ENCODE measurements at regions not wholly inside any gene's neighbourhood (a gene's known extent, or its start where the extent isn't known, plus 50 kb on each side); places are given as distances from the start of the nearest gene placed in this dataset.

DNA sequence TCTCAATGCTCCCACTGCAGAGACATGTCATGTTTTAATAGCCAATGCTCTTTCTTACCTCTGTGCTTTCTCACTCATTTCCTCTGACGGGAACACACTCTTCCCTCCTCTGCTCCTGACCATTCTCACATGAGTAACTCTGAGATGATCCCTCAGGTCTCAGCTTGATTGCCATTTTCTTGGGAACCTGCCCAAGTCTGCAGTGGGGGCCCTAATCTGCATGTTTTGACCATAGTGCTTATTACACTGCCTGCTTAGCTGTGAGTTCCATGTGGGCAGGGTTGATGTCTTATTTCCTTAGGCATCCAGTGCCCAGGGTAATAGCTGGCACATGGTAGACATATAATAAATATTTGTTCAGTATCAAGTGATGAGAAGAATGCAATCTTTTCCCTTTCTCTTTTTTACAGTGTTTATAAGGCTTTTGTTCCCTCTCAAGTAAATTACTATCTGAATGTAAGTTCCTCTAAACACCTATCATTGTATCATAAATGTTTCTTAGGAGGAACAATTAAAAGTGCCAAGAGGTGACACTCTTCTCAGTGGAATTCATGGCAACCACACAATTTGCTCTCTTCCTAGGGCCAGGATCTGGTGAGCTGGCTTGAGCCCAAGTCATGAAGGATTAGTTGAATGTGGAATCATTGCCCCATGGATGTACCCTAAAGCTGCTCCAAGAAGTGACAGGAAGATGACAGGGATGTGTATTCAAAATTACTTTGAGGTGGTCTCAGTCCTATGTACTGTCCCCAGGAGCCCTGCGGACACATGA lies 485.4 kb upstream of the USP24 start:
- TF ChIP-seq, protein P1, sequence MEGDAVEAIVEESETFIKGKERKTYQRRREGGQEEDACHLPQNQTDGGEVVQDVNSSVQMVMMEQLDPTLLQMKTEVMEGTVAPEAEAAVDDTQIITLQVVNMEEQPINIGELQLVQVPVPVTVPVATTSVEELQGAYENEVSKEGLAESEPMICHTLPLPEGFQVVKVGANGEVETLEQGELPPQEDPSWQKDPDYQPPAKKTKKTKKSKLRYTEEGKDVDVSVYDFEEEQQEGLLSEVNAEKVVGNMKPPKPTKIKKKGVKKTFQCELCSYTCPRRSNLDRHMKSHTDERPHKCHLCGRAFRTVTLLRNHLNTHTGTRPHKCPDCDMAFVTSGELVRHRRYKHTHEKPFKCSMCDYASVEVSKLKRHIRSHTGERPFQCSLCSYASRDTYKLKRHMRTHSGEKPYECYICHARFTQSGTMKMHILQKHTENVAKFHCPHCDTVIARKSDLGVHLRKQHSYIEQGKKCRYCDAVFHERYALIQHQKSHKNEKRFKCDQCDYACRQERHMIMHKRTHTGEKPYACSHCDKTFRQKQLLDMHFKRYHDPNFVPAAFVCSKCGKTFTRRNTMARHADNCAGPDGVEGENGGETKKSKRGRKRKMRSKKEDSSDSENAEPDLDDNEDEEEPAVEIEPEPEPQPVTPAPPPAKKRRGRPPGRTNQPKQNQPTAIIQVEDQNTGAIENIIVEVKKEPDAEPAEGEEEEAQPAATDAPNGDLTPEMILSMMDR (IDR thresholded peaks at IDR 0.05; ENCODE audit: insufficient read depth, low read length, poor library complexity, severe bottlenecking), result no peak
- Histone ChIP-seq H3K36me3 (ENCODE audit: control insufficient read depth, insufficient read depth, low read length) (no peaks in the 10 kb centered on the region), H3K4me3 (replicated peaks; ENCODE audit: low read depth, low read length) (no peak overlapping the region), H3K27me3 (replicated peaks; ENCODE audit: control insufficient read depth, insufficient read depth, low read length) (no peaks in the 10 kb centered on the region; the same call in 1 of the 2 replicates)
- DNase-seq (ENCODE audit: extremely low read depth, insufficient read length), result no peak

DNA sequence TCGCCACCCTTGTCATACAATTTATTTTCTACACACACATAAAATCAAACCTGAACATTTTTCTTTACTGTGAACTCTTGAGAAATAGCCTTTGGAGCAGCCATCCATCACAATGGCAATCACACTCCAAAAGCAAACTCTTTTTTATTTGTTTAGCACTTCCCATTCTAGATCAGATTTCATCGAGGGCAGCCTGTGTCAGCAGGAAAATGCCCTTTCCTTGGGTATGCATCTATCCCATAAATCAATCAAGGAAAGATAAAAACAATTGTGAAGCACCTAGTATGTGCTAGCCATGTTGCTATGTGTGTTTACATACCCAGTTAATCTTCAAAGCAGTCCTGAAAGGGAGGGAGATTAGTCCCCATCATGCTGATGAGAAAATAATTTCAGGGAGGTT lies 484.1 kb upstream of the USP24 start:
- no peaks in the 10 kb centered on the region for H3K36me3 ChIP-seq (ENCODE audit: control insufficient read depth, insufficient read depth, low read length)
- TF ChIP-seq, protein P1 (IDR thresholded peaks at IDR 0.05; ENCODE audit: insufficient read depth, low read length, poor library complexity, severe bottlenecking), result no peak
- no peaks in the 10 kb centered on the region; the same call in 1 of the 2 replicates for H3K27me3 ChIP-seq (replicated peaks; ENCODE audit: control insufficient read depth, insufficient read depth, low read length)
- no peak for DNase-seq (ENCODE audit: extremely low read depth, insufficient read length)
- no peak overlapping the region for H3K4me3 ChIP-seq (replicated peaks; ENCODE audit: low read depth, low read length)

DNA sequence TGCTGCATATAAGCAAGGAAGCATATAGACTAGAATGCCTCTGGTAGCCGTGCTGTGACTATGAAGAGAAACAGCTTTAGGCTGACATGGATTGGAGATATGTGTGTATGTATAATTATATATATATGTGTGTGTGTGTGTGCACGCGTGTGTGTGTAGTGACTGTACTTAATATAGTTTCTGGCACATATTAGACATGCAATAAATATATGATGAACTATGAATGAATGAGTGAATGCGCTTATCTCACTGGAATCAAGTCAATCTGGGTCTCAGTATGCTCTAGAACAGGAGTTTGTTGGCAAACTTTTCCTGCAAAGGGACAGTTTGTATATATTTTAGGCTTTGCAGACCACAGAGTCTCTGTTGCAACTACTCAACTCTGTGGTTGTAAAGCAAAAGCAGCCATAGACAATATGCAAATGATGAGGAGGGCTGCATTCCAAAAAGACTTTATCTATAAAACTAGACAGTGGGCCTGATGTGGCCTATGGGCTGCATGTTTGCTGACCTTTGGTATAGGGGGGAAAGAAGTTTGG lies 482.9 kb upstream of the USP24 start:
- Histone ChIP-seq H3K27me3 (replicated peaks; ENCODE audit: control insufficient read depth, insufficient read depth, low read length) (no peaks in the 10 kb centered on the region), H3K4me3 (replicated peaks; ENCODE audit: low read depth, low read length) (no peak overlapping the region), H3K36me3 (ENCODE audit: control insufficient read depth, insufficient read depth, low read length) (no peaks in the 10 kb centered on the region)
- DNase-seq (ENCODE audit: extremely low read depth, insufficient read length), result no peak
- TF ChIP-seq, protein P1 (IDR thresholded peaks at IDR 0.05; ENCODE audit: insufficient read depth, low read length, poor library complexity, severe bottlenecking), result no peak

DNA sequence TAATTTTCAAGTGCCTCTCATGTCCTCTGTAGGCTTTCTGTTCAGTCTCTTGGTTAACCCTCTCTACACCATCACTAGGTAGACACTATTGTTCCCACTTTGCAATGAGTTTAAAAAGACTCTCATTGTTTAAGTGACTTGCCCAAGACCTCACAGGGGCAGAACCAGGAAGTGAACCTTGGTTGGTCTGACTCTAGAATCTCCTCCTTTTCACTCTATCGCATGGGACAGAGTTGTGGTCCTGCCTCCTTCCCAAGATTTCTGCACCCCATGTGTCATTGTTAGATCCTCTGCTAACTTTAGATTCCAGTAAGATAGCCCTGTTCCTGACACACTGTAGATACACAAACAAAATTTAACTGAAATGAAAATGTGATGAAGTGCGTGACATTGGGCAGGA lies 481.7 kb upstream of the USP24 start:
- no peak overlapping the region for H3K4me3 ChIP-seq (replicated peaks; ENCODE audit: low read depth, low read length)
- no peaks in the 10 kb centered on the region for H3K27me3 ChIP-seq (replicated peaks; ENCODE audit: control insufficient read depth, insufficient read depth, low read length)
- TF ChIP-seq, protein P1 (IDR thresholded peaks at IDR 0.05; ENCODE audit: insufficient read depth, low read length, poor library complexity, severe bottlenecking), result no peak
- H3K36me3 ChIP-seq (ENCODE audit: control insufficient read depth, insufficient read depth, low read length), result no peaks in the 10 kb centered on the region
- DNase-seq (ENCODE audit: extremely low read depth, insufficient read length), result no peak

DNA sequence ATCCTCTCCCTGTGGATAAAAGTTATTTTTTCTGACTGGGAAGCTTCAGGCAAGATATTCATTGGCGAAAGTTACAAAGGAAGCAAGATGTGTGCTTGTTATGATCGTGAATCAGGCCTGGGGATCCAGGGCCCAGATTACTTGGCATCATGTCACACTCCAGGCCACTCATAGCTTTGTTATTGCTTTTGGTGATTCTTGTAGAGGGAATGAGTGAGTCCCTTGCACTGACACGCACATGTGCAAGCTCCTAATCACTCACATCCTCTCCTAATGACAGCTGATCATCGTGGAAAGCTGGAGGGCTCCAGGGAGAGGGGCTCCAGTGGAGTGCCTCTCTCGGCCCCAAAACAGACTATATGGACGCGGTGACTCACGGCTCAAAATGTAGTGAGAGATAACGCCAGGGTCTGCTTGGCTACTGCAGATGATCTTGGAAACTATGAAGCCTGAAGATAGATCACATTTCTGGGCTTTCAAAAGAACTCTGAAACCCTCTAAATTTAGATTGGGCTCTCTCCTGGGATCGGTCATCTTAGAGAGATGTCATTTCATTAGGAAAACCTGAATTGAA lies 481.1 kb upstream of the USP24 start:
- DNase-seq (ENCODE audit: extremely low read depth, insufficient read length), result no peak
- Histone ChIP-seq H3K4me3 (replicated peaks; ENCODE audit: low read depth, low read length) (no peak overlapping the region), H3K36me3 (ENCODE audit: control insufficient read depth, insufficient read depth, low read length) (no peaks in the 10 kb centered on the region), H3K27me3 (replicated peaks; ENCODE audit: control insufficient read depth, insufficient read depth, low read length) (no peaks in the 10 kb centered on the region)
- TF ChIP-seq, protein P1 (IDR thresholded peaks at IDR 0.05; ENCODE audit: insufficient read depth, low read length, poor library complexity, severe bottlenecking), result no peak

Measured in GM06990 (cell line).